Activated CD8-positive, alpha-beta memory T cell treated with anti-CD3 and anti-CD28 coated beads, Interleukin-2, amount 50 U/mL, for 48 hours (primary cell): ENCODE measurements at regions not wholly inside any gene's neighbourhood (a gene's known extent, or its start where the extent isn't known, plus 50 kb on each side); places are given as distances from the start of the nearest gene placed in this dataset.

ENCODE experiments used
- DNase-seq: peaks from one replicate; pipeline ENCODE4 v3.0.0-alpha.2; 2020

DNA sequence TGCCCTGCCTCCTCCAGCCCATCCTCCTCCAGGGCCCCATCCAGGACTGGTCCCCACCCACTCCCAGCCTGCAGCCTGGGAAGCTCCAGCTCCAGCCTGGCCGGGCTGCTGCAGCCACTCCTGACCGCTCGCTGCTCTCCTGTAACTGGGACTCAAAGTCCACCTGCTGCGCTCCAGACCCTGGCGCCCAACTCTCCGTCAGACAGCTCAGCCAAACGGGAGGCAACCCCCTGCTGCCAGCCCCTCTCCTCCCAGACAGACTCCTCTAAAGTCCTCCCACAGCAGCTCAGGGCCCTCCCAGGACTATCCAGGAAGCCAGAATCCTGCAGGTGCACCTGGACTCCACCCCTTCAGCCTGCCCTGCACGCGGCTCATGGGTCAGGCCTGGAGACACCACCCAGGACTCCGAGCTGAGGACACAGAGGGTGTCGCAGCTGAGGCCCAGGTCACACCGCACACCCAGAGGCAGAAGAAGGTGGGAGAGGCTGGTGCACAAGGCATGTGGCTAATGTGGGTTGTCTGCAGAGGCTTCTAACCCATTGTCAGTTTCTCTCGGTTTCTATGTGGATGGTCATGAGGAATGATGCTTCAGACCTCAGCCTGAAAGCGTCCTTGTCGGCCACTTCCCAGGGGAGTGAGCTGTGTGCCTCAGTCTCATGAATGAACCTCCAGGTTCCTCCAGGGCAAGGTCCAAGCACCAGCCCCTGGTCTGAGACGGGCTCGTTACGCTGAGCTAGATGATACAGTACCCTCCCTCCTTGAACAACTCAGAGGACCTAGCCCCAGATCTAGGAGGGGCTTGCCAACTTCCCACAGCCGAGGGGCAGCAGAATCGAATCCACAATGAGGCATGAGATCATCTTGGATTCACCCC is 1514.8 kb downstream of the TBC1D22A start:
- DNase-seq = no peak

GRCh38 chr22:48275412-48275811 is 1513.0 kb downstream of the TBC1D22A start:
- no peak for DNase-seq

- no peak for DNase-seq
These were observed 1508.3 kb downstream of the TBC1D22A start for GRCh38 chr22:48270731-48271130.

- DNase-seq = no peak
These were observed 1506.5 kb downstream of the TBC1D22A start for GRCh38 chr22:48268771-48269552.

- no peak for DNase-seq
These were observed 1505.8 kb downstream of the TBC1D22A start for GRCh38 chr22:48268293-48268692.

DNA sequence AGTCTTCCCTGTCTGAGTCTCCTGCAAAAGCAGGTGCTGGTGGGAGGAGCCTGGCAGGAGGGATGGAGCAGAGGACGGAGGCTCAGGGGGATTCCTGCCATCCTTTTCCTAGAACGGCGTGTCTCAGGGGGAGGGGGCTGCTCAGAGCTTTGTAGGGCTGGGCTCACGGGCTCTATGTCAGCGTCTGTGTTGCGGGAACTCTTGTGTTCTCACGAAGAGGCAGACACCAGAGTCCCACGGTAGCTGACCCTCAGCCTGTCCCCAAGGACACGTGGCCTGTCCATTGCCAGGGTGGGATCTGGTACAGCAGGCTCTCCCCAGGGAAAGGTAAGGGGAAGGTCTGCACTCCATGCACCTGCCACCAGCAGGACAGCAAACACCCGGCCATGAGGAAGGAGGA is 1505.2 kb downstream of the TBC1D22A start:
- DNase-seq = no peak

DNA sequence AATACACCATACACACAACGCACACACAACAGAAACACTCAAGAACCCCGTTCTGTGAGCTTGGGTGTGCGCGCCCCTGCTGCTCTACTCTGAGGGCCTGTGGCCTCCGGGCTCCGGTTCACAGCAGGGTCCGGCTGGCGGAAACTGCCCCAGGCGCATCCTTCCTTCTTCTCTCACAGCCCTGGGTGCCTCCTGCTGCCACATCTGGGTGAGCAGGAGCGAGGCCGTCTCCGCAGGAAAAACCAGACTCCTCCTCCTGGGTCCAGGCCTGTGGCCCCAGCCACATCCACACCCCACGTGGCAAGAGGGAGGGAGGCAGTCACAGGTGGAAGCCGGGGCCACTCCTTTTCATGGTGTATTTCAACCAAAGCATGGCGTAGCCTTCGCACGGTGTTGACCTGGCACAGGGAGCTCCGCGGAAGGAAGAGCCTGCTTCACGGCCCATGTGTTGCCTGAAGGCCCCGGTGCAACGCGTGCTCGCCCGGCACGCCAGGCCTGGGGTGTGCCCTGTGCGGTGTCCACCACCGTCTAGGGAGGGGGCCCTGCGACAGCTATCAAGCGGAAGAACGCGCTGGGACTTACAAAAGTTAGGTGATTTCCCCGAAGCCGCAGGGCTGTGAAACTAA is 1502.7 kb downstream of the TBC1D22A start:
- no peak for DNase-seq

- DNase-seq = no peak
These were observed 1502.1 kb downstream of the TBC1D22A start for GRCh38 chr22:48264586-48264985.

DNA sequence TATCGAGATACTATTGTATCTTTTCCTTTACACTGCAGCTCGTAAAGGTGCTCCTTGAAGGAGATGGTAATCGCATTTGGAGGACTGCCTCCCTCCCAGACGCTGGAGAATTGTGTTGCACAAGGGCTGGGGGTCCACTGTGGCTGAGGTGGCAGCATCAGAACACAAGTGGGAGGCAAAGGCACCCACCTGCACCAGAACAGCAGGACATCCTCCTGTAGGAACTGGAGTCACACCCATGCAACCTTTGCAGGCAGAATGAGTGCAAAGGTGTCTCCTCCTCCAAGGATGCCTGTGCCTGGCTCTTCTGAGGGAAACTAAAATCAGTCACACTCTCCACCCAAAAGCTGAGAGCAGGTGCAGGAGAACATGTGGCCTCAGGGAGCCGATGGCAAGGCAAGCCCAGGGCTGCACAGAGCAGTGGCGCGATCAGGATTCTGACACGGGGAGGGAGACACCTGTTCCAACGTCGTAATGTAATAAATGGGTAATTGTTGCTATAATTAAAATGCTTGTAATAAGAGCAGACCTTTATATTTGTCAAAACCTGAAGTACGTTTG is 1501.4 kb downstream of the TBC1D22A start:
- no peak for DNase-seq

DNA sequence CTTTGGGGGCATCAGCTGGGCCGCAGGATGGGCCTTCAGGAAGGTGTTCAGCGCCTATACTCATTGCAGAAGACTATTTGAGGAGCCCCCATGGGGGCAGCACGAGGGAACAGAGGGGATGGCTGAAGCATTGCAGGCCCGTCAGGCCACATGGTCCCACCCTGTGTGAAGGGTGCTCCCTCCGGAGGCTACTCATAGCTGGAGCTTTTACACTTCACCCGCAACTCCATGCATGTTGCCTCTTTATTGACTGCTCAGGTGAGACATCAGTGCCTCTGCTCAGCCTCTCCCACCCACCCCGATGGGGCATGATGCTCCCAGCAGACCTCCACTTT is 1500.9 kb downstream of the TBC1D22A start:
- no peak for DNase-seq

GRCh38 chr22:48262596-48263430 is 1500.4 kb downstream of the TBC1D22A start:
- DNase-seq = no peak

GRCh38 chr22:48261706-48262105 is 1499.3 kb downstream of the TBC1D22A start:
- no peak for DNase-seq

DNA sequence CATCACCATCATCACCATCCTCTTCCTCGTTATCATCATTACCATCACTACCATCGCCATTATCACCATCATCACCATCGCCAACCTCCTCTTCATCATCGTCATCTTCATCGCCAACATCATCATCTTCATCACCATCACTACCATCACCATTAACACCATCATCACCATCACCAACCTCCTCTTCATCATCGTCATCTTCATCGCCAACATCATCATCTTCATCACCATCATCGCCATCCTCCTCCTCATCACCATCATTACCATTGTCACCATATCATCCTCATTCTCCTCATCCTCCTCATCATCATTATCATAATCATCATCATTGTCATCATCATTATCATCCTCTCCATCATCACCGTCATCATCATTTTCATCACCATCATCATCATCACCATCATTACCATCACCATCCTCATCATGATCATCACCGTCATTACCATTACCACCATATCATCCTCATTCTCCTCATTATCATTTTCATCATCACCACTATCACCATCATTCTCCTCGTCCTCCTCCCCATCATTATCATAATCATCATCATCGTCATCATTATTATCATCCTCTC is 1498.7 kb downstream of the TBC1D22A start:
- no peak for DNase-seq

DNA sequence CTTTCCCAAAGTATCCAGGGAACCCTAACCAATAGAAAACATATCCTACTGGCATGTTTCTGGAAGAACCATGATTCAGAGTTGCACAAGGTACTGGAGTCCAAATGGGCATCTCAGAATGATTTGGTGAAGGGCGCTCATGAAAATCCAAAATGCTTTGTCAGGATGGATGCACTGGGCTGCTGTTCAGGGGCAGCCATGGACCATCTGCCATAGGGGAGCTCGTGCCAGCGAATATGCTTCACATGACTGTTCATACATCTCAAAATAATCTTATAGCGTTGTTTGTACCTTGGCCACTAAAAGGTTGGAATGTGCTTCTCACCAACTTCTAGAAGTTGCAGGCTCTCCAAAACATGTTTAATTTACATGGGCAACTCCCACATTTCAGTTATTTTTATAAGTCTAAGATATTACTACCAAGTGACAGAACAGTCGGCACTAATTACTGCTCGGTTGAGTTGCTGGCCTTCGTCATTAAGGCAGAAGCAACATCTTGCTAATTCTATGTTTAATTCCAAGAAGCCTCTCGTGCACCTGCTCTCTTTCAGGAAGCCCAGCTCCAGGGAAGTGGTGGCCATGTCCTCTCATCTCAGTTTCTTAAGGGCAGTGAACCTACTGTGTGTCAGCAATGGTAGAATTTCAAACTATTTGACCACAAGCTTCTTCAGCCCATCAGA is 1497.7 kb downstream of the TBC1D22A start:
- DNase-seq = no peak

DNA sequence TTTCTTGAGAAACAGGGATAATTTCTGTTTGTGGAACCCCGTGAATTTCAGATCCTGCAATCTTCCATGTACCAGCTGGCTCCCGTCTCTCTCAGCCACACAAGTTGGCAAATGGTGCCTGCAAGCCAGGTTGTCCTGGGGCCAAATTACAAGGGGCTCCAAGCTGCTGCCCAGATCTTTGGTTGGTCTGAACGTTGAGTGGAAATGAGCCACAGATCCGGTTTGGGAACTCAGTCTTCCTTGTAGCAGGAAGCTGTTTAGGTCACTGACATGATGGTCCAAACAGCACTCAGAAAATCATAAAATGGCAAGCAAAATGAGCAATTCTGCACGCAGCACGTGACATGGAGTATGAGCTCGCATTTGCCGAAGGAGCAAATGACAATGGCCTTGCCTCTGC is 1496.4 kb downstream of the TBC1D22A start:
- no peak for DNase-seq

GRCh38 chr22:48258064-48258701 is 1495.7 kb downstream of the TBC1D22A start:
- DNase-seq = no peak

DNA sequence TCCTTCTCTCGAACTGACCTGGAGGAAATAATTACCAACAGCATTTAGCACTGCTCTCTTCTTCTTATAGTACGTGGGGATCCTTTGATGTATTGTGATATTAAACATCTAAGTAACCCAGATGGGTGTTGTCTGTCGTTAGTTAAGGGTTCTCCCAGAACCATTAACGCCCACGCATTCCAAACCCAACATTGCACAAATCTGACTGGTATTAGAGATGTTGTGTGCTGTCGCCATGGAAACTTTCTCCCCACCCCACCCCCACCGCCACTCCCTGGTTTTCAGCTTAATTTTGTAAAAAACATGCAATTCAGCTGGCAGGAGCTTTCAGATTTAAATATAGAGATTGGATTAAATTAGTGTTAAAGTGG is 1495.2 kb downstream of the TBC1D22A start:
- no peak for DNase-seq

GRCh38 chr22:48256776-48257684 is 1494.6 kb downstream of the TBC1D22A start:
- DNase-seq = no peak

GRCh38 chr22:48256041-48256739 is 1493.7 kb downstream of the TBC1D22A start:
- no peak for DNase-seq
